Ovary (tissue), 7 donors: ENCODE measurements at regions not wholly inside any gene's neighbourhood (a gene's known extent, or its start where the extent isn't known, plus 50 kb on each side); places are given as distances from the start of the nearest gene placed in this dataset.

Source experiments
- DNase-seq, 5 donors: peaks; one replicate each; pipeline ENCODE4 v3.0.0-alpha.2; 2019 to 2020
- H3K27ac ChIP-seq, 2 donors: fragments of 200-600 bp; one replicate each; pipeline versions ENCODE4 v1.5.1 to v1.8.0; 2019 to 2022
- H3K27me3 ChIP-seq: fragments of 200-600 bp; one replicate; pipeline ENCODE4 v1.8.0; 2022
- H3K36me3 ChIP-seq: fragments of 200-600 bp; sonication (generic); one replicate; pipeline ENCODE4 v1.5.1; 2019
- H3K4me1 ChIP-seq: one replicate; pipeline ENCODE4 v1.8.1; 2013; ENCODE audit warnings: mild to moderate bottlenecking, moderate library complexity; ENCODE audit not compliant: insufficient read depth
- H3K4me3 ChIP-seq: fragments of 200-600 bp; sonication (generic); one replicate; pipeline ENCODE4 v1.5.1; 2017
- H3K9me3 ChIP-seq, 2 donors: fragments of 200-600 bp in 1 of 2; sonication (generic) in 1 of 2; one replicate each; pipeline versions ENCODE4 v1.5.1 to v1.8.1; 2013 to 2019; ENCODE audit warnings: mild to moderate bottlenecking in 1 of 2, moderate library complexity in 1 of 2
- EP300 ChIP-seq: sonication (generic); formaldehyde crosslinking; IDR thresholded peaks from one replicate; pipeline ENCODE4 v1.6.1; 2017; ENCODE audit warnings: antibody characterized with exemption
- POLR2A ChIP-seq: fragments of 450-650 bp; IDR thresholded peaks from one replicate; pipeline ENCODE4 v1.6.1; 2017; ENCODE audit warnings: antibody characterized with exemption, mild to moderate bottlenecking, moderate library complexity
- WGBS, 3 donors: extraction: QIAGEN DNeasy Blood & Tissue Kit in 1 of 3; methylation state at CpG; one replicate each; pipeline versions ENCODE4 v1.1.5 to v1.1.7; 2013 to 2017; 5-methylcytosine and 5-hydroxymethylcytosine counted together
- intact Hi-C, 4 donors: fragments of 100-400 bp; cut with DNase I; formaldehyde crosslinking; loops; one replicate each; pipeline versions ENCODE4 v1.11.0 to v1.15.1; 2022 to 2023
- TF ChIP-seq, protein P1 (sequence below), 3 donors: fragments of 450-650 bp in 2 of 3; fragments of 200-600 bp in 1 of 3; IDR thresholded peaks; one replicate each; pipeline versions ENCODE4 v1.5.1 to v1.8.0; 2016 to 2022; ENCODE audit warnings: antibody characterized with exemption in 3 of 3, mild to moderate bottlenecking in 1 of 3
- donor health status: DM: no; HTN: no; CAD: no; lungs with moderate emphysema.
- donor health status: DM: no; HTN: no; CAD: no.
- donor health status: Bipolar disorder and iron deficiency.
- donor health status: DM: no; HTN: no; CAD: no.
- donor health status: DM: yes; HTN: yes; CAD: no.

- WGBS, 3 donors: 57 to 66% (median 60%) methylated on average over 3 of the region's 3 CpGs
- intact Hi-C loops: no loop called here
- H3K4me3 ChIP-seq: no peak overlapping the region
Measured at GRCh38 chr13:80783926-80784565, 443.1 kb upstream of the SPRY2 start.

GRCh38 chr13:80782441-80782840, 441.5 kb upstream of the SPRY2 start:
- TF ChIP-seq POLR2A: no peak
- TF ChIP-seq, protein P1, sequence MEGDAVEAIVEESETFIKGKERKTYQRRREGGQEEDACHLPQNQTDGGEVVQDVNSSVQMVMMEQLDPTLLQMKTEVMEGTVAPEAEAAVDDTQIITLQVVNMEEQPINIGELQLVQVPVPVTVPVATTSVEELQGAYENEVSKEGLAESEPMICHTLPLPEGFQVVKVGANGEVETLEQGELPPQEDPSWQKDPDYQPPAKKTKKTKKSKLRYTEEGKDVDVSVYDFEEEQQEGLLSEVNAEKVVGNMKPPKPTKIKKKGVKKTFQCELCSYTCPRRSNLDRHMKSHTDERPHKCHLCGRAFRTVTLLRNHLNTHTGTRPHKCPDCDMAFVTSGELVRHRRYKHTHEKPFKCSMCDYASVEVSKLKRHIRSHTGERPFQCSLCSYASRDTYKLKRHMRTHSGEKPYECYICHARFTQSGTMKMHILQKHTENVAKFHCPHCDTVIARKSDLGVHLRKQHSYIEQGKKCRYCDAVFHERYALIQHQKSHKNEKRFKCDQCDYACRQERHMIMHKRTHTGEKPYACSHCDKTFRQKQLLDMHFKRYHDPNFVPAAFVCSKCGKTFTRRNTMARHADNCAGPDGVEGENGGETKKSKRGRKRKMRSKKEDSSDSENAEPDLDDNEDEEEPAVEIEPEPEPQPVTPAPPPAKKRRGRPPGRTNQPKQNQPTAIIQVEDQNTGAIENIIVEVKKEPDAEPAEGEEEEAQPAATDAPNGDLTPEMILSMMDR (IDR thresholded peaks at IDR 0.05): no peak
- TF ChIP-seq EP300: no peak
- no peak overlapping the region for H3K4me3 ChIP-seq
- intact Hi-C loops: no loop called here

More at GRCh38 chr13:80783926-80784565, 443.1 kb upstream of the SPRY2 start:
- no peaks in the 10 kb centered on the region for H3K9me3 ChIP-seq
- DNase-seq: no peak
- no peaks in the 10 kb centered on the region for H3K4me1 ChIP-seq
- H3K27ac ChIP-seq: no peak overlapping the region
- H3K36me3 ChIP-seq: no peaks in the 10 kb centered on the region
- no peaks in the 10 kb centered on the region for H3K27me3 ChIP-seq
- no peak for TF ChIP-seq EP300
- TF ChIP-seq, protein P1 (IDR thresholded peaks at IDR 0.05): no peak
- TF ChIP-seq POLR2A: no peak

GRCh38 chr13:80778297-80778696, 437.4 kb upstream of the SPRY2 start:
- DNase-seq: no peak
- no peak overlapping the region for H3K27ac ChIP-seq
- H3K4me3 ChIP-seq: no peak overlapping the region
- H3K27me3 ChIP-seq: no peaks in the 10 kb centered on the region
- WGBS, 3 donors: 85 to 95% (median 88%) methylated on average over 1 of the region's 1 CpG
- H3K4me1 ChIP-seq: no peaks in the 10 kb centered on the region
- H3K9me3 ChIP-seq: no peaks in the 10 kb centered on the region
- no peaks in the 10 kb centered on the region for H3K36me3 ChIP-seq
- intact Hi-C loops: no loop called here
- TF ChIP-seq POLR2A (no peak), EP300 (no peak)
- TF ChIP-seq, protein P1 (IDR thresholded peaks at IDR 0.05): no peak

More at GRCh38 chr13:80782441-80782840, 441.5 kb upstream of the SPRY2 start:
- Histone ChIP-seq H3K4me1 (no peaks in the 10 kb centered on the region), H3K27ac (no peak overlapping the region), H3K9me3 (no peaks in the 10 kb centered on the region), H3K36me3 (no peaks in the 10 kb centered on the region), H3K27me3 (no peaks in the 10 kb centered on the region)
- DNase-seq: no peak
- WGBS, 3 donors: 68 to 78% (median 69%) methylated on average over 1 of the region's 1 CpG

DNA sequence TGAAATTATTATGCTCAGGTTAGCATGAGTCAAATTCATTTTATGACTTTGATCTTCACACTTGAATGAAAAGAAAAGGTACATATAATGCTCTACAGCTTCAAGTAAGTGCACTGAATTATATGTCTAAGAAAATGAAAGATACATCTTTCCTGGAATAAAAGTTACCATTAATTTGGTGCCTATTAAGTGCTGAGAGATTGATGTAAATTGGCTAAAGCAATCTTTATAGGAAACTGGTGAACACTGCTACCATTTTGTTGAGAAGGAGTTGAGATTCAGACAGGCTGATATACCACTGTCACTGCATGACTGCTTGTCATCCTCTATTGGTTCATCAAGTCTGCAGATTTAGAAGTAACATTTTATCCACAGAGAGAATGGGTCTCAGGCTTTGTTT, 416.8 kb upstream of the SPRY2 start:
- Histone ChIP-seq H3K27ac (no peak overlapping the region), H3K4me3 (no peak overlapping the region), H3K9me3 (no peaks in the 10 kb centered on the region), H3K36me3 (no peaks in the 10 kb centered on the region), H3K27me3 (no peaks in the 10 kb centered on the region), H3K4me1 (no peaks in the 10 kb centered on the region)
- TF ChIP-seq, protein P1 (IDR thresholded peaks at IDR 0.05): no peak
- no peak for TF ChIP-seq POLR2A
- no peak for TF ChIP-seq EP300
- intact Hi-C loops: no loop called here
- DNase-seq: no peak
